K562 (cell line): ENCODE measurements at regions not wholly inside any gene's neighbourhood (a gene's known extent, or its start where the extent isn't known, plus 50 kb on each side); places are given as distances from the start of the nearest gene placed in this dataset.

Experiments
- ATAC-seq: fragments of 200-7000 bp; cut with Tn5 transposase; 3 replicates; pipeline ENCODE4 v1.9.1; 2020; ENCODE audit warnings: moderate library complexity
- BruUV-seq: library from RNA; stranded (reverse); fragments of 400-500 nt; replicated peaks from 2 replicates; lab custom pipeline; 2021; lab: Mats Ljungman, UMichigan
- CTCF ChIA-PET: fragments of 300-600 bp; formaldehyde crosslinking; extraction: SDS; loops from one replicate; lab custom pipeline; 2021; ENCODE audit warnings: low intra/inter-chr PET ratio; lab: Yijun Ruan, JAX
- POLR2A ChIA-PET: fragments of 300-600, 350-650 bp; sonication (Branson Sonifier 250); formaldehyde crosslinking; extraction: SDS; loops from one replicate; lab custom pipeline; 2021; ENCODE audit warnings: antibody characterized with exemption, inconsistent platforms; lab: Yijun Ruan, JAX
- DNase-seq, 4 experiments: peaks; one replicate each; pipeline versions ENCODE4 v3.0.0 to v3.0.0-alpha.2; 2011 to 2018; ENCODE audit warnings: low spot score in 3 of 4, mixed read lengths in 3 of 4; ENCODE audit errors: extremely low read depth in 1 of 4
- FAIRE-seq: peaks from 2 replicates; lab custom pipeline; 2011; peaks lifted over from hg19 to GRCh38; lab: Jason Lieb, UNC
- H2AFZ ChIP-seq: 2 replicates; pipeline ENCODE4 v1.6.0; 2011; ENCODE audit warnings: low read depth, low read length, control low read depth, inconsistent platforms
- H3K27ac ChIP-seq: fragments of 200-600 bp; 3 replicates; pipeline ENCODE4 v1.8.0; 2011; ENCODE audit warnings: low read depth, mild to moderate bottlenecking, control low read depth, inconsistent platforms, low read length, moderate library complexity, mixed read lengths; ENCODE audit errors: extremely low read depth
- H3K27me3 ChIP-seq, 2 experiments: fragments of 300-600 bp in 1 of 2; 2 replicates in 1 of 2; 3 replicates in 1 of 2; pipeline versions ENCODE4 v1.6.0 to v1.8.0; 2011; ENCODE audit warnings: inconsistent platforms in 2 of 2, low read length in 2 of 2, mild to moderate bottlenecking in 1 of 2, mixed read lengths in 1 of 2, moderate library complexity in 1 of 2; ENCODE audit not compliant: control insufficient read depth in 2 of 2, insufficient read depth in 2 of 2
- H3K36me3 ChIP-seq: fragments of 300-600 bp; 3 replicates; pipeline ENCODE4 v1.8.0; 2011; ENCODE audit warnings: mild to moderate bottlenecking, low read length, inconsistent platforms; ENCODE audit not compliant: control insufficient read depth, insufficient read depth
- H3K4me1 ChIP-seq, 2 experiments: fragments of 200-600 bp in 1 of 2; replicated peaks in 1 of 2; 2 replicates in 1 of 2; 3 replicates in 1 of 2; pipeline versions ENCODE4 v1.5.1 to v1.8.0; 2011; ENCODE audit warnings: inconsistent platforms in 2 of 2, low read length in 2 of 2, mild to moderate bottlenecking in 1 of 2, mixed read lengths in 1 of 2, moderate library complexity in 1 of 2; ENCODE audit not compliant: control insufficient read depth in 2 of 2, insufficient read depth in 2 of 2
- H3K4me2 ChIP-seq: 2 replicates; pipeline ENCODE4 v1.6.1; 2011; ENCODE audit warnings: low read length, control low read depth, inconsistent platforms, mixed read lengths; ENCODE audit not compliant: insufficient read depth
- H3K4me3 ChIP-seq: fragments of 200-600 bp; sonication (generic), shearing (Covaris generic); 2 replicates; pipeline ENCODE4 v1.5.1; 2016; ENCODE audit warnings: control low read depth, inconsistent platforms
- H3K79me2 ChIP-seq: fragments of 200-600 bp; 3 replicates; pipeline ENCODE4 v1.8.0; 2011; ENCODE audit warnings: low read length, inconsistent platforms; ENCODE audit not compliant: control insufficient read depth, insufficient read depth
- H3K9ac ChIP-seq, 2 experiments: 2 replicates each; pipeline versions ENCODE4 v1.6.0 to v1.6.1; 2011; ENCODE audit warnings: low read depth in 2 of 2, low read length in 2 of 2, control low read depth in 1 of 2, inconsistent platforms in 1 of 2, mild to moderate bottlenecking in 1 of 2, mixed read lengths in 1 of 2; ENCODE audit not compliant: insufficient read depth in 1 of 2
- H3K9me1 ChIP-seq: one replicate; pipeline ENCODE4 v1.6.0; 2011; ENCODE audit warnings: inconsistent platforms, mild to moderate bottlenecking, low read length, moderate library complexity; ENCODE audit not compliant: control insufficient read depth, insufficient read depth
- H3K9me3 ChIP-seq: replicated peaks from 2 replicates; pipeline ENCODE4 v1.5.1; 2011; ENCODE audit warnings: low read depth, low read length, inconsistent platforms; ENCODE audit not compliant: control insufficient read depth, insufficient read depth
- H4K20me1 ChIP-seq: replicated peaks from 2 replicates; pipeline ENCODE4 v1.6.1; 2011; ENCODE audit warnings: low read length, inconsistent platforms, mixed read lengths; ENCODE audit not compliant: control insufficient read depth, insufficient read depth
- ARID2 ChIP-seq: fragments of 450-650 bp; IDR thresholded peaks from 2 replicates; pipeline ENCODE4 v1.6.1; 2017; ENCODE audit warnings: antibody characterized with exemption, mild to moderate bottlenecking
- ILK ChIP-seq: fragments of 450-650 bp; IDR thresholded peaks from 2 replicates; pipeline ENCODE4 v1.6.1; 2016; ENCODE audit warnings: missing genetic modification characterization, low read depth, mild to moderate bottlenecking, missing compliant biosample characterization, moderate library complexity, borderline replicate concordance
- JUNB ChIP-seq: fragments of 450-650 bp; formaldehyde crosslinking; conservative IDR thresholded peaks from 2 replicates; pipeline ENCODE4 v1.4.0; 2020; ENCODE audit warnings: mild to moderate bottlenecking
- KAT8 ChIP-seq: fragments of 450-650 bp; IDR thresholded peaks from 2 replicates; pipeline ENCODE4 v1.6.1; 2016; ENCODE audit warnings: low read depth, mild to moderate bottlenecking
- MAFF ChIP-seq: IDR thresholded peaks from 2 replicates; pipeline ENCODE4 v1.6.1; 2012; ENCODE audit warnings: low read length, improper control_type of control experiment
- NFE2 ChIP-seq: IDR thresholded peaks from 2 replicates; pipeline ENCODE4 v1.6.1; 2014; ENCODE audit warnings: antibody characterized with exemption, low read depth
- NR2C2 ChIP-seq, 2 experiments: fragments of 200-800 bp in 1 of 2; sonication (Bioruptor generic) in 1 of 2; sonication (generic) in 1 of 2; formaldehyde crosslinking in 1 of 2; IDR thresholded peaks; 2 replicates each; pipeline versions ENCODE4 v1.6.1 to v1.8.0; 2016 to 2022; ENCODE audit warnings: mild to moderate bottlenecking in 1 of 2, missing compliant biosample characterization in 1 of 2, missing genetic modification characterization in 1 of 2, missing genetic modification reagents in 1 of 2
- POU5F1 ChIP-seq: fragments of 150-350 bp; IDR thresholded peaks from 2 replicates; pipeline ENCODE4 v1.6.1; 2014; ENCODE audit warnings: borderline replicate concordance, low read length, low read depth, mild to moderate bottlenecking; ENCODE audit not compliant: partially characterized antibody
- PRMT5 ChIP-seq: sonication (generic); formaldehyde crosslinking; IDR thresholded peaks from 2 replicates; pipeline ENCODE4 v1.5.0; 2020; ENCODE audit warnings: missing genetic modification reagents
- PURB ChIP-seq: sonication (generic); formaldehyde crosslinking; IDR thresholded peaks from 2 replicates; pipeline ENCODE4 v1.9.0; 2021; ENCODE audit warnings: low read depth, mild to moderate bottlenecking, missing genetic modification reagents
- RBBP5 ChIP-seq: fragments of 200-600 bp; sonication (generic); IDR thresholded peaks from 2 replicates; pipeline ENCODE4 v1.6.1; 2012; ENCODE audit warnings: borderline replicate concordance, mild to moderate bottlenecking, low read length, control low read depth, inconsistent platforms; ENCODE audit not compliant: insufficient read depth, poor library complexity, severe bottlenecking
- RFX5 ChIP-seq: IDR thresholded peaks from 2 replicates; pipeline ENCODE4 v1.6.1; 2011; ENCODE audit warnings: low read depth, mild to moderate bottlenecking, improper control_type of control experiment, low read length
- TEAD2 ChIP-seq: fragments of 450-650 bp; IDR thresholded peaks from 2 replicates; pipeline ENCODE4 v1.6.1; 2016; ENCODE audit warnings: missing genetic modification characterization, control low read depth, missing compliant biosample characterization
- ZNF143 ChIP-seq: sonication (generic); formaldehyde crosslinking; IDR thresholded peaks from 2 replicates; pipeline ENCODE4 v1.9.0; 2022; ENCODE audit warnings: mild to moderate bottlenecking, missing genetic modification reagents
- ZNF217 ChIP-seq: sonication (generic); formaldehyde crosslinking; IDR thresholded peaks from 2 replicates; pipeline ENCODE4 v1.8.0; 2022; ENCODE audit warnings: mild to moderate bottlenecking, missing genetic modification reagents
- WGBS: fragments of 100-300 bp; shearing (Covaris generic); methylation state at CpG from one replicate; pipeline ENCODE4 v1.1.6; 2016; ENCODE audit warnings: low coverage, mixed read lengths; ENCODE audit not compliant: insufficient coverage; ENCODE audit errors: missing lambda C conversion rate; 5-methylcytosine and 5-hydroxymethylcytosine counted together
- in situ Hi-C: fragments of 300-500 bp; cut with MboI; formaldehyde crosslinking; loops from 4 replicates; pipeline ENCODE4 v1.15.0; 2018; ENCODE audit warnings: inconsistent platforms, mixed read lengths
- intact Hi-C: fragments of 100-400 bp; cut with micrococcal nuclease; formaldehyde crosslinking; loops from 2 replicates; pipeline ENCODE4 v1.14.2; 2022
- TF ChIP-seq, protein P1 (sequence below), 3 experiments: fragments of 200-800 bp in 1 of 3; fragments of 250-450 bp in 1 of 3; fragments of 450-650 bp in 1 of 3; sonication (Bioruptor Pico) in 1 of 3; sonication (Bioruptor generic) in 1 of 3; formaldehyde crosslinking in 1 of 3; IDR thresholded peaks; 2 replicates each; pipeline versions ENCODE4 v1.6.1 to v1.8.0; 2016 to 2022; ENCODE audit warnings: mild to moderate bottlenecking in 2 of 3, missing genetic modification characterization in 2 of 3, missing compliant biosample characterization in 1 of 3, moderate library complexity in 1 of 3
- TF ChIP-seq, protein P2 (sequence below): fragments of 200-400 bp; formaldehyde crosslinking; IDR thresholded peaks from 2 replicates; pipeline ENCODE4 v1.6.1; 2017; ENCODE audit warnings: mild to moderate bottlenecking, low read depth, low read length, moderate library complexity

- no peak for DNase-seq
- in situ Hi-C loops (no loop called here), intact Hi-C loops (no loop called here)
- H3K9me1 ChIP-seq, result no peaks in the 10 kb centered on the region
- H3K9me3 ChIP-seq, result no peaks in the 10 kb centered on the region
- no peak overlapping the region for H3K27ac ChIP-seq
- TF ChIP-seq ZNF143 (CRISPR knock-in tag) (no peak), NR2C2 (CRISPR knock-in tag; IDR thresholded peaks at IDR 0.05) (no peak), NR2C2 (tag; IDR thresholded peaks at IDR 0.05) (no peak), TEAD2 (tag) (no peak), RBBP5 (no peak), KAT8 (no peak), PRMT5 (no peak), POU5F1 (no peak), PURB (CRISPR knock-in tag) (no peak), ZNF217 (CRISPR knock-in tag) (no peak), ILK (tag) (no peak), MAFF (no peak), ARID2 (no peak), RFX5 (no peak), NFE2 (no peak), JUNB (no peak)
- TF ChIP-seq, protein P1, sequence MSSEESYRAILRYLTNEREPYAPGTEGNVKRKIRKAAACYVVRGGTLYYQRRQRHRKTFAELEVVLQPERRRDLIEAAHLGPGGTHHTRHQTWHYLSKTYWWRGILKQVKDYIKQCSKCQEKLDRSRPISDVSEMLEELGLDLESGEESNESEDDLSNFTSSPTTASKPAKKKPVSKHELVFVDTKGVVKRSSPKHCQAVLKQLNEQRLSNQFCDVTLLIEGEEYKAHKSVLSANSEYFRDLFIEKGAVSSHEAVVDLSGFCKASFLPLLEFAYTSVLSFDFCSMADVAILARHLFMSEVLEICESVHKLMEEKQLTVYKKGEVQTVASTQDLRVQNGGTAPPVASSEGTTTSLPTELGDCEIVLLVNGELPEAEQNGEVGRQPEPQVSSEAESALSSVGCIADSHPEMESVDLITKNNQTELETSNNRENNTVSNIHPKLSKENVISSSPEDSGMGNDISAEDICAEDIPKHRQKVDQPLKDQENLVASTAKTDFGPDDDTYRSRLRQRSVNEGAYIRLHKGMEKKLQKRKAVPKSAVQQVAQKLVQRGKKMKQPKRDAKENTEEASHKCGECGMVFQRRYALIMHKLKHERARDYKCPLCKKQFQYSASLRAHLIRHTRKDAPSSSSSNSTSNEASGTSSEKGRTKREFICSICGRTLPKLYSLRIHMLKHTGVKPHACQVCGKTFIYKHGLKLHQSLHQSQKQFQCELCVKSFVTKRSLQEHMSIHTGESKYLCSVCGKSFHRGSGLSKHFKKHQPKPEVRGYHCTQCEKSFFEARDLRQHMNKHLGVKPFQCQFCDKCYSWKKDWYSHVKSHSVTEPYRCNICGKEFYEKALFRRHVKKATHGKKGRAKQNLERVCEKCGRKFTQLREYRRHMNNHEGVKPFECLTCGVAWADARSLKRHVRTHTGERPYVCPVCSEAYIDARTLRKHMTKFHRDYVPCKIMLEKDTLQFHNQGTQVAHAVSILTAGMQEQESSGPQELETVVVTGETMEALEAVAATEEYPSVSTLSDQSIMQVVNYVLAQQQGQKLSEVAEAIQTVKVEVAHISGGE (CRISPR knock-in tag; IDR thresholded peaks at IDR 0.05), result no peak
- TF ChIP-seq, protein P2, sequence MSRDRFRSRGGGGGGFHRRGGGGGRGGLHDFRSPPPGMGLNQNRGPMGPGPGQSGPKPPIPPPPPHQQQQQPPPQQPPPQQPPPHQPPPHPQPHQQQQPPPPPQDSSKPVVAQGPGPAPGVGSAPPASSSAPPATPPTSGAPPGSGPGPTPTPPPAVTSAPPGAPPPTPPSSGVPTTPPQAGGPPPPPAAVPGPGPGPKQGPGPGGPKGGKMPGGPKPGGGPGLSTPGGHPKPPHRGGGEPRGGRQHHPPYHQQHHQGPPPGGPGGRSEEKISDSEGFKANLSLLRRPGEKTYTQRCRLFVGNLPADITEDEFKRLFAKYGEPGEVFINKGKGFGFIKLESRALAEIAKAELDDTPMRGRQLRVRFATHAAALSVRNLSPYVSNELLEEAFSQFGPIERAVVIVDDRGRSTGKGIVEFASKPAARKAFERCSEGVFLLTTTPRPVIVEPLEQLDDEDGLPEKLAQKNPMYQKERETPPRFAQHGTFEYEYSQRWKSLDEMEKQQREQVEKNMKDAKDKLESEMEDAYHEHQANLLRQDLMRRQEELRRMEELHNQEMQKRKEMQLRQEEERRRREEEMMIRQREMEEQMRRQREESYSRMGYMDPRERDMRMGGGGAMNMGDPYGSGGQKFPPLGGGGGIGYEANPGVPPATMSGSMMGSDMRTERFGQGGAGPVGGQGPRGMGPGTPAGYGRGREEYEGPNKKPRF, result no peak
- TF ChIP-seq, all 486 proteins: peak for 0
- BruUV-seq, result no TSS peak
- no peak for ATAC-seq
- Histone ChIP-seq H3K27me3 (no peaks in the 10 kb centered on the region; a peak in 1 of 5 replicates), H3K36me3 (no peaks in the 10 kb centered on the region), H3K4me3 (no peak overlapping the region), H2AFZ (no peak overlapping the region), H4K20me1 (no peaks in the 10 kb centered on the region), H3K9ac (no peak overlapping the region), H3K79me2 (no peaks in the 10 kb centered on the region), H3K4me2 (no peak overlapping the region), H3K4me1 (no peaks in the 10 kb centered on the region)
- POLR2A ChIA-PET, result interaction anchor here (0.6 kb wide), 1 partner anchor 281 kb away, joined by 3 read pairs; no protein-coding TSS in a partner anchor
- CTCF ChIA-PET, result no interaction called here
- WGBS, result 1% methylated on average over 7 of the region's 7 CpGs
- no peak for FAIRE-seq
Measured at GRCh38 chr19:28331596-28331995, 881.4 kb downstream of the UQCRFS1 start.
